Tibial nerve (tissue), 4 donors: ENCODE measurements at regions not wholly inside any gene's neighbourhood (a gene's known extent, or its start where the extent isn't known, plus 50 kb on each side); places are given as distances from the start of the nearest gene placed in this dataset.

Experiments used
- DNase-seq, 2 donors: peaks; one replicate each; pipeline ENCODE4 v3.0.0-alpha.2; 2019; ENCODE audit warnings: low spot score in 2 of 2
- H3K27ac ChIP-seq, 4 donors: fragments of 200-600 bp; sonication (generic) in 3 of 4; one replicate each; pipeline ENCODE4 v1.5.1; 2017 to 2019; ENCODE audit warnings: mild to moderate bottlenecking in 1 of 4
- H3K27me3 ChIP-seq, 2 donors: fragments of 200-600 bp; sonication (generic) in 1 of 2; one replicate each; pipeline versions ENCODE4 v1.5.1 to v1.6.0; 2017 to 2019
- H3K36me3 ChIP-seq, 3 donors: fragments of 200-600 bp; sonication (generic); one replicate each; pipeline ENCODE4 v1.5.1; 2018 to 2019
- H3K4me1 ChIP-seq, 4 donors: fragments of 200-600 bp; sonication (generic) in 3 of 4; one replicate each; pipeline ENCODE4 v1.5.1; 2017 to 2019
- H3K4me3 ChIP-seq, 4 donors: fragments of 200-600 bp; sonication (generic) in 3 of 4; one replicate each; pipeline ENCODE4 v1.5.1; 2017 to 2019; ENCODE audit warnings: mild to moderate bottlenecking in 1 of 4, moderate library complexity in 1 of 4
- H3K9me3 ChIP-seq, 4 donors: fragments of 200-600 bp; sonication (generic) in 3 of 4; one replicate each; pipeline ENCODE4 v1.5.1; 2017 to 2019
- EP300 ChIP-seq, 2 donors: sonication (generic); formaldehyde crosslinking; IDR thresholded peaks; one replicate each; pipeline ENCODE4 v1.6.1; 2017; ENCODE audit warnings: antibody characterized with exemption in 2 of 2, mild to moderate bottlenecking in 1 of 2
- POLR2A ChIP-seq, 2 donors: fragments of 450-650 bp; IDR thresholded peaks; one replicate each; pipeline ENCODE4 v1.6.1; 2017; ENCODE audit warnings: antibody characterized with exemption in 2 of 2, mild to moderate bottlenecking in 2 of 2, moderate library complexity in 2 of 2
- WGBS, 2 donors: methylation state at CpG; one replicate each; pipeline ENCODE4 v1.1.5; 2018; 5-methylcytosine and 5-hydroxymethylcytosine counted together
- TF ChIP-seq, protein P1 (sequence below), 5 experiments: fragments of 200-600 bp in 3 of 5; fragments of 450-650 bp in 2 of 5; sonication (generic) in 3 of 5; IDR thresholded peaks; one replicate each; pipeline ENCODE4 v1.5.1; 2016 to 2019; ENCODE audit warnings: antibody characterized with exemption in 5 of 5, mild to moderate bottlenecking in 3 of 5, moderate library complexity in 2 of 5

DNA sequence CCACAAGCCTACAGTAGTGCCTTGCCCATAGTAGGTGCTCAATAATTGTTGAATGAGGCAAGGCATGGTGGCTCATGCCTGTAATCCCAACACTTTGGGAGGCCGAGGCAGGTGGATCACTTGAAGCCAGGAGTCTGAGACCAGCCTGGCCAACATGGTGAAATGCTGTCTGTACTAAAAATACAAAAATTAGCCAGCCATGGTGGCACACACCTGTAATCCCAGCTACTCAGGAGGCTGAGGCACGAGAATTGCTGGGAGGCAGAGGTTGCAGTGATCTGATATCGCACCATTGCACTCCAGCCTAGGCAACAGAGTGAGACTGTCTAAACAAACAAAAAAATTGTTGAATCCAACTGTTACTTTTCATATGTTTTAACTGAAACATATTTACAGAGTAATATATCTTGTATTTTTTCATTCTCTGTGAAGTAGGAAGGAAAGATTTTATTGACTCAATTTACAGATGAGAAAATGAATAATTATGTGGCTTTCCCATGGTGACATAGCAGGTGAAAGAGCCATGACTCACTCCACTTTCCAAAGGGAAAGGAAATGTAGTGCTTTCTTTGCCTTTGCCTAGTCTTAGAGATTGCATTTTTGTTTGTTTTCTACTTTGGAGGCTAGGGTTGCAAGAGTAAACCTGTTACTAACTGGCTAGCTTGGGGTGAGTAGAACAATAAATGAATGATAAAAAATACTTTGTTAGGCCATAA is 95.4 kb upstream of the SLC38A4 start:
- no peaks in the 10 kb centered on the region for H3K4me1 ChIP-seq
- no peak for DNase-seq
- 91% methylated on average over 3 of the region's 3 CpGs for WGBS, 2 donors
- TF ChIP-seq, protein P1, sequence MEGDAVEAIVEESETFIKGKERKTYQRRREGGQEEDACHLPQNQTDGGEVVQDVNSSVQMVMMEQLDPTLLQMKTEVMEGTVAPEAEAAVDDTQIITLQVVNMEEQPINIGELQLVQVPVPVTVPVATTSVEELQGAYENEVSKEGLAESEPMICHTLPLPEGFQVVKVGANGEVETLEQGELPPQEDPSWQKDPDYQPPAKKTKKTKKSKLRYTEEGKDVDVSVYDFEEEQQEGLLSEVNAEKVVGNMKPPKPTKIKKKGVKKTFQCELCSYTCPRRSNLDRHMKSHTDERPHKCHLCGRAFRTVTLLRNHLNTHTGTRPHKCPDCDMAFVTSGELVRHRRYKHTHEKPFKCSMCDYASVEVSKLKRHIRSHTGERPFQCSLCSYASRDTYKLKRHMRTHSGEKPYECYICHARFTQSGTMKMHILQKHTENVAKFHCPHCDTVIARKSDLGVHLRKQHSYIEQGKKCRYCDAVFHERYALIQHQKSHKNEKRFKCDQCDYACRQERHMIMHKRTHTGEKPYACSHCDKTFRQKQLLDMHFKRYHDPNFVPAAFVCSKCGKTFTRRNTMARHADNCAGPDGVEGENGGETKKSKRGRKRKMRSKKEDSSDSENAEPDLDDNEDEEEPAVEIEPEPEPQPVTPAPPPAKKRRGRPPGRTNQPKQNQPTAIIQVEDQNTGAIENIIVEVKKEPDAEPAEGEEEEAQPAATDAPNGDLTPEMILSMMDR (IDR thresholded peaks at IDR 0.05), result no peak
- TF ChIP-seq POLR2A (IDR thresholded peaks at IDR 0.05), result no peak
- TF ChIP-seq EP300 (IDR thresholded peaks at IDR 0.05), result no peak
- H3K9me3 ChIP-seq, result no peaks in the 10 kb centered on the region
- no peaks in the 10 kb centered on the region for H3K36me3 ChIP-seq
- no peak overlapping the region for H3K27ac ChIP-seq
- H3K27me3 ChIP-seq, result no peaks in the 10 kb centered on the region
- H3K4me3 ChIP-seq, result no peak overlapping the region

DNA sequence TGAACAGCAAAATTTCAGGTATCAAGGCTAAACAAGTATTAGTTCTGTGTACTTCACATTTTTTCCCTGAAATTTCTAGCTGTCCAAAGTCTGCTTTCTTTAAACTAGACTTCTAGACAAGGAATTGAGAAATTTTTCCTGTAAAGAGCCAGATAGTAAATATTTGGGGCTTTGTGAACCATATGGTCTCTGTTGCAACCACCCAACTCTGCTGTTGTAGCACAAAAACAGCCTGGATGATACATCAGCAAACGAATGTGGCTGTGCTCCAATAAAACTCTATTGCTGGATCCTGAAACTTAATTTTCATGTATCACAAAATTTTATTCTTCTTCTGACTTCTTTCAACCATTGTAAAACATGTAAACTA is 96.0 kb upstream of the SLC38A4 start:
- H3K36me3 ChIP-seq, result no peaks in the 10 kb centered on the region
- no peak overlapping the region for H3K4me3 ChIP-seq
- TF ChIP-seq POLR2A (IDR thresholded peaks at IDR 0.05) (no peak), EP300 (IDR thresholded peaks at IDR 0.05) (no peak)
- TF ChIP-seq, protein P1 (IDR thresholded peaks at IDR 0.05), result no peak
- no peak for DNase-seq
- H3K27ac ChIP-seq, result no peak overlapping the region
- no peaks in the 10 kb centered on the region for H3K4me1 ChIP-seq
- WGBS, 2 donors, result 68 to 78% methylated on average over 1 of the region's 1 CpG
- no peaks in the 10 kb centered on the region for H3K27me3 ChIP-seq
- no peaks in the 10 kb centered on the region for H3K9me3 ChIP-seq

DNA sequence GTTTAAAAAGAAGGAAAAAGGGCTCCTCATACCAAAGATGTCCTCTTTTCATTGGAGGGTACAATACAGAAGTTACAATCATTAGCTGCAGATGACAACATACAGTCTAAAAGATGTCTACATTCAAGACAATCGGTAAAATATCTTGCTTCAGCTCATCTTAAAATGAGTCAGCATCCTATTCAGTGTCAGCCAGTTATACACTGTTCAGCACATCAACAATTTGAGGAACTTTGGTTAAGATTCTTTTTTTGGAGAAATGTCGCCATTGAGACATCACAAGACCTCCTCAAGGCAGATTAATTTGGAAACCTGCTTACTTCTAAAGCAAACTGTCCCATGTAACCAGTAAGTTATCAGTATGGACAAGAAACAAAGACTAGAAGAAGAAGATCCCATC is 100.7 kb upstream of the SLC38A4 start:
- Histone ChIP-seq H3K36me3 (no peaks in the 10 kb centered on the region), H3K27ac (no peak overlapping the region), H3K4me1 (no peaks in the 10 kb centered on the region), H3K9me3 (no peaks in the 10 kb centered on the region), H3K27me3 (no peaks in the 10 kb centered on the region), H3K4me3 (no peak overlapping the region)
- no peak for TF ChIP-seq EP300 (IDR thresholded peaks at IDR 0.05)
- TF ChIP-seq, protein P1 (IDR thresholded peaks at IDR 0.05), result no peak
- no peak for DNase-seq
- WGBS, 2 donors, result 66 to 85% methylated on average over 2 of the region's 2 CpGs

DNA sequence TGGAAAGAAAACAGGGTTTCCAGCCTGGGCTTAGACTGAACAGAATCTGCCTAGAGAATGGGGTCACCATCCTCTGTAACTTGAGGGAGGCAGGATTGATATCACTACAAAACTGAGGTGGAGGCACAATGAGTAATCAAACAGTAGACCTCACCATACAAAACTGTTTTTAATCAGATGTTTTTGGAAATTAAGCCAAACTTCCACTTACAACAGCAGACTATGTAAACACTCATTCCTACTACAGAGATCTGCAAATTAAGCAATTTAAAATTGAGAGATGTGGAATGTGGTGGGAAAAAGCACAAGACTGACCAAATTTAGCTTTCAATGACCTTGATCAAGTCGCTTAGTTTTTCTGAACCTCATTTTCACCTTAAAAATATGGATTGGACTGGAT is 104.3 kb upstream of the SLC38A4 start:
- Histone ChIP-seq H3K27me3 (no peaks in the 10 kb centered on the region), H3K27ac (no peak overlapping the region), H3K4me1 (no peaks in the 10 kb centered on the region), H3K4me3 (no peak overlapping the region), H3K36me3 (no peaks in the 10 kb centered on the region), H3K9me3 (no peaks in the 10 kb centered on the region)
- TF ChIP-seq EP300 (IDR thresholded peaks at IDR 0.05), result no peak
- WGBS, 2 donors, result 61 to 80% methylated on average over 1 of the region's 1 CpG
- DNase-seq, result no peak

DNA sequence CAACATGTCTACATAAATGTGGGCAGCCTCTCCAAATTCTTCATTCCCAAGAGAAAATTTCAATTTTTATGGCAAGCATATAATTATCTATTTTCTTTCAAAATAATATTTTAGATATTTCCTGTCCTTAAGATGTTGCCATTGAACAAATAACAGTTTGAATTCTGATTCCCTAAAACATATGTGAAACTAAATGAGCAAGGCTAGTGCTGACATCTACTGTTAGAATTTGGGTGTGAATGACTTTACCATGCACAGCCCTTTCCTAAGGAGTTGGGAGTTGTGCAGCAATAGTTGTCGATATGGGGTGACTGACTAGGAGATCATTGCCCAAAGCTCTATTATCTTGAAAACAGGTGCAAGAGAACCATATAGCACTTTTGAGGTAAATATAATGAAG is 108.2 kb upstream of the SLC38A4 start:
- Histone ChIP-seq H3K27me3 (no peaks in the 10 kb centered on the region), H3K4me3 (no peak overlapping the region), H3K9me3 (no peaks in the 10 kb centered on the region), H3K36me3 (no peaks in the 10 kb centered on the region), H3K4me1 (no peaks in the 10 kb centered on the region), H3K27ac (no peak overlapping the region)
- no peak for TF ChIP-seq POLR2A (IDR thresholded peaks at IDR 0.05)
- TF ChIP-seq, protein P1 (IDR thresholded peaks at IDR 0.05), result peak in 4 of 5 experiments; percentile 23 to 53 (median 30)
- no peak for DNase-seq
- 25 to 28% methylated on average over 1 of the region's 1 CpG for WGBS, 2 donors
